HCT116 (cell line): ENCODE measurements at regions not wholly inside any gene's neighbourhood (a gene's known extent, or its start where the extent isn't known, plus 50 kb on each side); places are given as distances from the start of the nearest gene placed in this dataset.

Experiments
- ATAC-seq: fragments of 200-7000 bp; cut with Tn5 transposase; 2 replicates; pipeline ENCODE4 v1.9.1; 2020; ENCODE audit warnings: mild to moderate bottlenecking, moderate library complexity
- BruUV-seq: library from RNA; stranded (reverse); fragments of 400-500 nt; replicated peaks from 2 replicates; lab custom pipeline; 2021; lab: Mats Ljungman, UMichigan
- CTCF ChIA-PET: fragments of 300-600 bp; sonication (Branson Sonifier 250); formaldehyde crosslinking; loops from one replicate; lab custom pipeline; 2021; ENCODE audit warnings: antibody characterized with exemption; lab: Charles Lee
- POLR2A ChIA-PET: fragments of 300-600, 350-600 bp; sonication (Branson Sonifier 250); formaldehyde crosslinking; loops from one replicate; lab custom pipeline; 2021; ENCODE audit warnings: antibody characterized with exemption; lab: Charles Lee
- RAD21 ChIA-PET, 2 experiments: fragments of 300-600 bp; sonication (Branson Sonifier 250); formaldehyde crosslinking; loops; one replicate each; lab custom pipeline; 2023; ENCODE audit warnings: low total read pairs in 2 of 2; ENCODE audit not compliant: uncharacterized antibody in 2 of 2, unreplicated experiment in 2 of 2, low non-redundant PET in 1 of 2; lab: Charles Lee
- DNase-seq: peaks from one replicate; pipeline ENCODE4 v3.0.0-alpha.2; 2010; ENCODE audit warnings: low read depth, low spot score
- H2AFZ ChIP-seq: fragments of 200-600 bp; shearing (Covaris generic), sonication (generic); 2 replicates; pipeline ENCODE4 v1.6.1; 2017; ENCODE audit warnings: low read depth, mixed run types, mixed read lengths, antibody characterized with exemption, low read length; ENCODE audit not compliant: poor library complexity, severe bottlenecking
- H3K27ac ChIP-seq: 2 replicates; pipeline ENCODE4 v1.5.1; 2012; ENCODE audit warnings: low read depth, low read length
- H3K27me3 ChIP-seq: fragments of 200-600 bp; sonication (generic); 2 replicates; pipeline ENCODE4 v1.6.1; 2016; ENCODE audit warnings: mixed run types, low read length, mixed read lengths; ENCODE audit not compliant: insufficient read depth
- H3K36me3 ChIP-seq, 2 experiments: fragments of 200-500 bp in 1 of 2; fragments of 200-600 bp in 1 of 2; sonication (Bioruptor generic) in 1 of 2; sonication (generic) in 1 of 2; 2 replicates each; pipeline versions ENCODE4 v1.5.1 to v1.6.1; 2014 to 2016; ENCODE audit warnings: low read length in 2 of 2, inconsistent platforms in 1 of 2, mixed read lengths in 1 of 2, mixed run types in 1 of 2; ENCODE audit not compliant: insufficient read depth in 2 of 2, control insufficient read depth in 1 of 2
- H3K4me1 ChIP-seq, 2 experiments: fragments of 200-600 bp in 1 of 2; sonication (generic) in 1 of 2; 2 replicates each; pipeline versions ENCODE4 v1.5.1 to v1.6.1; 2012 to 2017; ENCODE audit warnings: low read length in 2 of 2, inconsistent platforms in 1 of 2, mild to moderate bottlenecking in 1 of 2, mixed read lengths in 1 of 2, mixed run types in 1 of 2, moderate library complexity in 1 of 2; ENCODE audit not compliant: insufficient read depth in 2 of 2, control insufficient read depth in 1 of 2
- H3K4me2 ChIP-seq: fragments of 200-600 bp; sonication (generic); 2 replicates; pipeline ENCODE4 v1.6.1; 2017; ENCODE audit warnings: mixed run types, low read length, mixed read lengths
- H3K4me3 ChIP-seq, 2 experiments: fragments of 200-600 bp in 1 of 2; sonication (generic) in 1 of 2; replicated peaks in 1 of 2; 2 replicates each; pipeline ENCODE4 v1.5.1; 2011 to 2016; ENCODE audit warnings: low read length in 2 of 2, control low read depth in 1 of 2, low read depth in 1 of 2, mild to moderate bottlenecking in 1 of 2, mixed read lengths in 1 of 2, mixed run types in 1 of 2
- H3K79me2 ChIP-seq: fragments of 200-600 bp; sonication (generic); 2 replicates; pipeline ENCODE4 v1.6.1; 2017; ENCODE audit warnings: mild to moderate bottlenecking, mixed run types, low read length, moderate library complexity, mixed read lengths; ENCODE audit not compliant: insufficient read depth
- H3K9ac ChIP-seq: fragments of 200-600 bp; sonication (generic); 2 replicates; pipeline ENCODE4 v1.6.1; 2016; ENCODE audit warnings: low read length, mixed read lengths
- H3K9me2 ChIP-seq: fragments of 200-600 bp; sonication (generic), shearing (Covaris generic); 2 replicates; pipeline ENCODE4 v1.6.1; 2017; ENCODE audit warnings: mixed run types, mild to moderate bottlenecking, moderate library complexity; ENCODE audit not compliant: insufficient read depth
- H3K9me3 ChIP-seq, 2 experiments: fragments of 200-500 bp in 1 of 2; fragments of 200-600 bp in 1 of 2; sonication (Bioruptor generic) in 1 of 2; sonication (generic) in 1 of 2; 2 replicates each; pipeline ENCODE4 v1.6.1; 2014 to 2017; ENCODE audit warnings: low read length in 2 of 2, mixed read lengths in 2 of 2, inconsistent platforms in 1 of 2, low read depth in 1 of 2, mild to moderate bottlenecking in 1 of 2, mixed run types in 1 of 2, moderate library complexity in 1 of 2; ENCODE audit not compliant: control insufficient read depth in 1 of 2, insufficient read depth in 1 of 2
- H4K20me1 ChIP-seq: fragments of 200-600 bp; sonication (generic), shearing (Covaris generic); 2 replicates; pipeline ENCODE4 v1.6.1; 2017; ENCODE audit warnings: mixed run types, mild to moderate bottlenecking, moderate library complexity; ENCODE audit not compliant: insufficient read depth
- CBX3 ChIP-seq: IDR thresholded peaks from 2 replicates; pipeline ENCODE4 v1.6.1; 2012; ENCODE audit warnings: low read depth
- CEBPB ChIP-seq: IDR thresholded peaks from 2 replicates; pipeline ENCODE4 v1.6.1; 2012; ENCODE audit warnings: low read depth
- EGR1 ChIP-seq: IDR thresholded peaks from 2 replicates; pipeline ENCODE4 v1.6.1; 2012; ENCODE audit warnings: low read depth
- EZH2 ChIP-seq: fragments of 200-600 bp; sonication (generic); IDR thresholded peaks from 2 replicates; pipeline ENCODE4 v1.6.1; 2017; ENCODE audit warnings: antibody characterized with exemption, mixed run types
- EZH2phosphoT487 ChIP-seq: fragments of 200-600 bp; IDR thresholded peaks from 2 replicates; pipeline ENCODE4 v1.6.1; 2018; ENCODE audit warnings: antibody characterized with exemption, borderline replicate concordance
- FOSL1 ChIP-seq: IDR thresholded peaks from 2 replicates; pipeline ENCODE4 v1.6.1; 2012; ENCODE audit warnings: low read depth
- JUND ChIP-seq: IDR thresholded peaks from 2 replicates; pipeline ENCODE4 v1.6.1; 2012
- POLR2A ChIP-seq: IDR thresholded peaks from 2 replicates; pipeline ENCODE4 v1.7.0; 2011; ENCODE audit warnings: borderline replicate concordance; ENCODE audit not compliant: insufficient read depth, insufficient read length; ENCODE audit errors: extremely low read depth
- RAD21 ChIP-seq: IDR thresholded peaks from 2 replicates; pipeline ENCODE4 v1.6.1; 2012; ENCODE audit warnings: low read depth, mild to moderate bottlenecking
- SP1 ChIP-seq: IDR thresholded peaks from 2 replicates; pipeline ENCODE4 v1.6.1; 2012; ENCODE audit warnings: low read depth
- SRF ChIP-seq: IDR thresholded peaks from 2 replicates; pipeline ENCODE4 v1.6.1; 2012; ENCODE audit warnings: low read depth
- TCF7L2 ChIP-seq: IDR thresholded peaks from 2 replicates; pipeline ENCODE4 v1.7.0; 2011; ENCODE audit warnings: borderline replicate concordance, inconsistent platforms; ENCODE audit not compliant: insufficient read depth, insufficient read length; ENCODE audit errors: extremely low read depth
- YY1 ChIP-seq: IDR thresholded peaks from 2 replicates; pipeline ENCODE4 v1.6.1; 2011; ENCODE audit warnings: low read length, low read depth, moderate library complexity, mild to moderate bottlenecking; ENCODE audit not compliant: insufficient replicate concordance; ENCODE audit errors: extremely low read depth
- ZFX ChIP-seq: fragments of 450-650 bp; IDR thresholded peaks from 2 replicates; pipeline ENCODE4 v1.6.1; 2017
- ZNF274 ChIP-seq: fragments of 200-500 bp; sonication (Bioruptor generic); IDR thresholded peaks from 2 replicates; pipeline ENCODE4 v1.6.1; 2014; ENCODE audit warnings: mild to moderate bottlenecking, low read depth, low read length, inconsistent platforms
- intact Hi-C: fragments of 100-400 bp; cut with micrococcal nuclease; formaldehyde crosslinking; loops from 2 replicates; pipeline ENCODE4 v1.10.0; 2022
- TF ChIP-seq, protein P1 (sequence below), 3 experiments: fragments of 200-600 bp in 1 of 3; sonication (generic) in 1 of 3; IDR thresholded peaks in 2 of 3; conservative IDR thresholded peaks in 1 of 3; 2 replicates each; pipeline ENCODE4 v1.5.1; 2012 to 2017; ENCODE audit warnings: low read depth in 2 of 3, low read length in 2 of 3, antibody characterized with exemption in 1 of 3, borderline replicate concordance in 1 of 3, control low read depth in 1 of 3, mild to moderate bottlenecking in 1 of 3, mixed read lengths in 1 of 3, mixed run types in 1 of 3, moderate library complexity in 1 of 3; ENCODE audit not compliant: insufficient read depth in 1 of 3
- TF ChIP-seq, protein P2 (sequence below): IDR thresholded peaks from 2 replicates; pipeline ENCODE4 v1.6.1; 2012
- TF ChIP-seq, protein P3 (sequence below): IDR thresholded peaks from 2 replicates; pipeline ENCODE4 v1.6.1; 2012
- TF ChIP-seq, protein P4 (sequence below): IDR thresholded peaks from 2 replicates; pipeline ENCODE4 v1.6.1; 2011; ENCODE audit warnings: mild to moderate bottlenecking, low read length, moderate library complexity; ENCODE audit not compliant: insufficient replicate concordance; ENCODE audit errors: extremely low read depth

DNA sequence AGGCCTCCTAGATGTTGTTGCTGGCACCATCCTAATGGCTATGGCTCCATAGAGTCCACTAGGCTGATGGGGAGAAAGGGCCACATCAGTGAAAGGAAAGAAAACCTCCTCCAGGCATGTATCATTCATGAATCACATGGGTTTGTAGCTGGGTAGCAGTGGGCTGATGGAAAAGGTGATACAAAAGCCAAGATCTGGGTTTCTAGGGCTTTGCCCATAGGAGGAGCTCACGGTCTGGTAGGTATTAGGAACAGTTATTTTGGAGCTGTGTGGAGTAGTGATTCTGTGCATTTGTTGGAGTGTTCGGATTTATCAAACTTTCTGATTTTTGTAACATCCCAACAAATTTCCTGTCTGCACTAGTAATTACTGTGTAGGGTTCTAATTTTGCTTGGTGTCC lies 259.2 kb downstream of the SLC4A3 start:
- no peaks in the 10 kb centered on the region for H3K9me3 ChIP-seq
- ChIA-PET POLR2A (interaction anchor here (0.6 kb wide), 1 partner anchor 1690 kb away, joined by 3 read pairs; no protein-coding TSS in a partner anchor), RAD21 (no interaction called here), CTCF (no interaction called here)
- no peaks in the 10 kb centered on the region for H3K4me1 ChIP-seq
- H3K4me2 ChIP-seq = no peak overlapping the region
- H3K79me2 ChIP-seq = no peaks in the 10 kb centered on the region
- TF ChIP-seq RAD21 = peak; percentile 26
- TF ChIP-seq, protein P1, sequence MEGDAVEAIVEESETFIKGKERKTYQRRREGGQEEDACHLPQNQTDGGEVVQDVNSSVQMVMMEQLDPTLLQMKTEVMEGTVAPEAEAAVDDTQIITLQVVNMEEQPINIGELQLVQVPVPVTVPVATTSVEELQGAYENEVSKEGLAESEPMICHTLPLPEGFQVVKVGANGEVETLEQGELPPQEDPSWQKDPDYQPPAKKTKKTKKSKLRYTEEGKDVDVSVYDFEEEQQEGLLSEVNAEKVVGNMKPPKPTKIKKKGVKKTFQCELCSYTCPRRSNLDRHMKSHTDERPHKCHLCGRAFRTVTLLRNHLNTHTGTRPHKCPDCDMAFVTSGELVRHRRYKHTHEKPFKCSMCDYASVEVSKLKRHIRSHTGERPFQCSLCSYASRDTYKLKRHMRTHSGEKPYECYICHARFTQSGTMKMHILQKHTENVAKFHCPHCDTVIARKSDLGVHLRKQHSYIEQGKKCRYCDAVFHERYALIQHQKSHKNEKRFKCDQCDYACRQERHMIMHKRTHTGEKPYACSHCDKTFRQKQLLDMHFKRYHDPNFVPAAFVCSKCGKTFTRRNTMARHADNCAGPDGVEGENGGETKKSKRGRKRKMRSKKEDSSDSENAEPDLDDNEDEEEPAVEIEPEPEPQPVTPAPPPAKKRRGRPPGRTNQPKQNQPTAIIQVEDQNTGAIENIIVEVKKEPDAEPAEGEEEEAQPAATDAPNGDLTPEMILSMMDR (IDR thresholded peaks at IDR 0.05 in 2 of 3, conservative IDR thresholded peaks at IDR 0.05 in 1 of 3; ENCODE audit: borderline replicate concordance in 1 of 3, insufficient read depth in 1 of 3, low read depth in 2 of 3, low read length in 2 of 3) = peak in 1 of 3 experiments; percentile 17; a peak in 1 of 6 replicates
- no peak for TF ChIP-seq SP1
- no peak for TF ChIP-seq EZH2phosphoT487
- no peak for TF ChIP-seq POLR2A
- TF ChIP-seq, protein P2, sequence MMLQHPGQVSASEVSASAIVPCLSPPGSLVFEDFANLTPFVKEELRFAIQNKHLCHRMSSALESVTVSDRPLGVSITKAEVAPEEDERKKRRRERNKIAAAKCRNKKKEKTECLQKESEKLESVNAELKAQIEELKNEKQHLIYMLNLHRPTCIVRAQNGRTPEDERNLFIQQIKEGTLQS = no peak
- TF ChIP-seq, protein P3, sequence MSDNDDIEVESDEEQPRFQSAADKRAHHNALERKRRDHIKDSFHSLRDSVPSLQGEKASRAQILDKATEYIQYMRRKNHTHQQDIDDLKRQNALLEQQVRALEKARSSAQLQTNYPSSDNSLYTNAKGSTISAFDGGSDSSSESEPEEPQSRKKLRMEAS = no peak
- no peak for TF ChIP-seq EGR1
- no peak for TF ChIP-seq EZH2
- no peak for TF ChIP-seq ZNF274
- TF ChIP-seq, protein P4, sequence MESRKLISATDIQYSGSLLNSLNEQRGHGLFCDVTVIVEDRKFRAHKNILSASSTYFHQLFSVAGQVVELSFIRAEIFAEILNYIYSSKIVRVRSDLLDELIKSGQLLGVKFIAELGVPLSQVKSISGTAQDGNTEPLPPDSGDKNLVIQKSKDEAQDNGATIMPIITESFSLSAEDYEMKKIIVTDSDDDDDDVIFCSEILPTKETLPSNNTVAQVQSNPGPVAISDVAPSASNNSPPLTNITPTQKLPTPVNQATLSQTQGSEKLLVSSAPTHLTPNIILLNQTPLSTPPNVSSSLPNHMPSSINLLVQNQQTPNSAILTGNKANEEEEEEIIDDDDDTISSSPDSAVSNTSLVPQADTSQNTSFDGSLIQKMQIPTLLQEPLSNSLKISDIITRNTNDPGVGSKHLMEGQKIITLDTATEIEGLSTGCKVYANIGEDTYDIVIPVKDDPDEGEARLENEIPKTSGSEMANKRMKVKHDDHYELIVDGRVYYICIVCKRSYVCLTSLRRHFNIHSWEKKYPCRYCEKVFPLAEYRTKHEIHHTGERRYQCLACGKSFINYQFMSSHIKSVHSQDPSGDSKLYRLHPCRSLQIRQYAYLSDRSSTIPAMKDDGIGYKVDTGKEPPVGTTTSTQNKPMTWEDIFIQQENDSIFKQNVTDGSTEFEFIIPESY = no peak
- no peak for TF ChIP-seq JUND
- TF ChIP-seq ZFX = no peak
- TF ChIP-seq CBX3 = no peak
- TF ChIP-seq SRF = no peak
- TF ChIP-seq FOSL1 = peak; percentile 8; the same call in 1 of the 2 replicates
- TF ChIP-seq TCF7L2 = no peak
- no peak for TF ChIP-seq YY1
- TF ChIP-seq CEBPB = no peak
- H3K4me3 ChIP-seq = no peak overlapping the region
- intact Hi-C loops = no loop called here
- no peaks in the 10 kb centered on the region for H4K20me1 ChIP-seq
- no TSS peak for BruUV-seq
- no peak overlapping the region for H3K27ac ChIP-seq
- DNase-seq (no peak), ATAC-seq (peak; percentile 61)
- H3K9ac ChIP-seq = no peak overlapping the region
- H3K9me2 ChIP-seq = no peaks in the 10 kb centered on the region
- H2AFZ ChIP-seq = no peak overlapping the region
- H3K27me3 ChIP-seq = no peaks in the 10 kb centered on the region
- H3K36me3 ChIP-seq = no peaks in the 10 kb centered on the region
